KOPT-K1 (cell line): ENCODE measurements at regions not wholly inside any gene's neighbourhood (a gene's known extent, or its start where the extent isn't known, plus 50 kb on each side); places are given as distances from the start of the nearest gene placed in this dataset.

ENCODE experiments used
- H3K27ac ChIP-seq: fragments of 200-600 bp; sonication (generic); 2 replicates; pipeline ENCODE4 v1.5.1; 2016; ENCODE audit warnings: antibody characterized with exemption, mild to moderate bottlenecking, low read depth, low read length; ENCODE audit not compliant: poor library complexity, severe bottlenecking
- H3K36me3 ChIP-seq: fragments of 200-600 bp; sonication (generic); 2 replicates; pipeline ENCODE4 v1.5.1; 2017; ENCODE audit warnings: antibody characterized with exemption, mild to moderate bottlenecking, low read length, moderate library complexity; ENCODE audit not compliant: insufficient read depth
- H3K9me3 ChIP-seq: fragments of 200-600 bp; sonication (generic); 2 replicates; pipeline ENCODE4 v1.5.1; 2017; ENCODE audit warnings: antibody characterized with exemption, low read length, mild to moderate bottlenecking; ENCODE audit not compliant: insufficient read depth, poor library complexity, severe bottlenecking

DNA sequence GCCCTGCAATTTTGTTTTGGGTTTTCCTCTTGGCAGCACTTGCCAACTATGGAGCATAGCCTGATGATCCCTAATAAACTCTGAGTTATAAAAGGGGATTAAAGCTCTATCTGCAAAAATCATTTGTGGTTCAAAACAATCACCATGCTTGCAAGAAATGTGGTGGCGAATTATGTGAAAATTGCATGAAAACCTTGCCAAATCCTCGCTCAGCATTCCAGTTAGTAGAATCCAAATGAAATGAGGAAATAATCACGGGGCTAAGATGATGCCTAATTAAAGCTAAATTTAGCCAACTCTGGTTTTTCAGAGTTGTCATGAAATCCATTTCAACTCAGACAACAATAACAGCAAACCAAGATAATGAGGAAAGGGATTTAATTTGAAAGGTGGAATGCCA is 73.0 kb upstream of the PROK2 start:
- no peak overlapping the region for H3K27ac ChIP-seq
- peaks cover 11% of the 10 kb centered on the region for H3K9me3 ChIP-seq
- no peaks in the 10 kb centered on the region for H3K36me3 ChIP-seq

DNA sequence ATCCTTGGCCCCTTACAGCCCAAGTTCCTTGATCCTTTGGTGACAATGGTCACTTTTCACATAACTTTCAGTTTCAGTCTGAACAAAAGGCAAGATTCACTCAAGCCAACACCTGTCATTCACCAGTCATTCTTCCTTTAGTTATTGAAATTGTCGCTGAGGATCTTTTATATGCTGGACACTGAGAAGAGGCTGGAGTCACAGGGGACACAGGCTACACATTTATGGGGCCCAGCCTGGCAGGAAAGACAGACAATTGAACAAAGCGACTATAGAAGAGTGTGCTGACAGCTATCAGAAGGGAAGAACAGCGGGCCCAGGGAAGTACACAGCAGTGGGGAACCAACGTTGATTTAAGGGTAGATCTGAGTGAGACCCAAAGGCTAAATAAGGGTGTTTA is 69.8 kb upstream of the PROK2 start:
- Histone ChIP-seq H3K9me3 (no peaks in the 10 kb centered on the region), H3K27ac (no peak overlapping the region), H3K36me3 (no peaks in the 10 kb centered on the region)

DNA sequence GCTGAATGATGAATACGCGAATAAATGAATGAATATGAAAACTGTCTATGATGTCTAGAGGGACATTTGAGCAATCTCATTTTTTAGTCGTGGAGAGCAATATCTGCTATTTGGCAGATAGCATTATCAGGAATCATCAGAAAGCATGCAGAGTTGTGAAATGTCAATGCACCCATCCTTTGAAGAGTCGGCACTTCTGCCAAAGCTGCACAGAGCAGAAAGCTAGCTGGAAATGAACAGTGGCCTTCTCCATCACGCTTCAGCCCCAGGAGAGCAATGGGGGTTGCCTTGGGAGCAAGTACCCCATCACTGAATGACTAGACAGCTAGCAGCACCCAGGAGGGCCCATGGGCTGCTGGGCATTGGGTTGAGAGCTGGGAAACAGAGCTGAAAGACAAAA is 69.1 kb upstream of the PROK2 start:
- no peak overlapping the region for H3K27ac ChIP-seq
- H3K9me3 ChIP-seq: no peaks in the 10 kb centered on the region
- H3K36me3 ChIP-seq: no peaks in the 10 kb centered on the region

DNA sequence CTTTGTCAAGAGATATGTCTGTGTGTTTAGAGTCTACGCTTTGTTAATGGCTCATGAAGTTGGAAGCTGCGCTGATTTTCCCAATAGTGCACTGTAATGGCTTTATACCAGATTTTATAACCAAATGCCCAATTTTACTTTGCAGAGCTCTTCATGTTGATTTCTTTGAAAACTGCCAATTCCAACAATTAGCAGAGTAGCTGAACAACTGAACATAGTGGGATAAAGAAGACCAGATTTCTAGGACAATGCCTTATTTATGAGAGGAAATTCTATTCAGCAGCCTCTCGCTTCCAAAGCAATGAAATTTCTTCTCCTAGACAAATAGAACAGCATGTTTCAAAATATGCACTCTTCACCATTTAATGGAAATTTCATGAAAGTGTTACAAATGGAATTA is 66.9 kb upstream of the PROK2 start:
- H3K9me3 ChIP-seq: no peaks in the 10 kb centered on the region
- no peak overlapping the region for H3K27ac ChIP-seq
- H3K36me3 ChIP-seq: no peaks in the 10 kb centered on the region

DNA sequence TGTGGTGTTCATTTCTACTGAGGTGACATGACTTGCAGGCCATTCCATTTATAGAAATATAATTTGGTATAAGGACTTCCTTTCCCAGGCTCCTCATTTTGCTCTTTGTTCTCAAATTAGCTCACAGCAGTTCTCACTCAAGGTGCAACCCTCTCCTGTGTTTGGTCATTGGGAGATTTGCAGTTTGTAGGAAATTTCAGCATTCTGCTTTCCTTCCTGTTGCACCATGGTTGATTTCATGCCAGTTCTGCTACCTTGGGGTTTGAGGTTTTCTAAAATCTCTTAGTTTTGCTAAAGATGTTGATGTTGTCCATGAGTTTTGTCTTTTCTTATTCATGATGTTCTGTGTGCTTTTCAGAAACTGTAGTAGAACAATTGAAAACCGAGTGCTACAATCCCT is 65.7 kb upstream of the PROK2 start:
- H3K27ac ChIP-seq: no peak overlapping the region
- H3K9me3 ChIP-seq: no peaks in the 10 kb centered on the region
- H3K36me3 ChIP-seq: no peaks in the 10 kb centered on the region

DNA sequence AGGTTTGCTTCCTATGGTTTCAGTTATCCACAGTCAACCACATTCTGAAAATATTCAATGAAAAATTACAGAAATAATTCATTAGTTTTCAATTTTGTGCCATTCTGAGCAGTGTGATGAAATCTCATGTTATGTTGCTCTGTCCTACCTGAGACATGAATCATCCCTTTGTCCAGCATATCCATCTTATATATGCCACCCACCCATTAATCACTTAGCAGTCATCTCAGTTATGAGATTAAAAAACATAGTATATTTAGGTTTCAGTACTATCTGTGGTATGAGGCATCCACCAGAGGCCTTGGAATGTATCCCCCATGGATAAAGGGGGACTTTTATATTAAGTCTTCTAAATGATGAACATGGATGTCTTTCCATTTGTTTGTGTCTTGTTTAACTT is 64.7 kb upstream of the PROK2 start:
- no peak overlapping the region for H3K27ac ChIP-seq
- H3K9me3 ChIP-seq: no peaks in the 10 kb centered on the region
- H3K36me3 ChIP-seq: no peaks in the 10 kb centered on the region

DNA sequence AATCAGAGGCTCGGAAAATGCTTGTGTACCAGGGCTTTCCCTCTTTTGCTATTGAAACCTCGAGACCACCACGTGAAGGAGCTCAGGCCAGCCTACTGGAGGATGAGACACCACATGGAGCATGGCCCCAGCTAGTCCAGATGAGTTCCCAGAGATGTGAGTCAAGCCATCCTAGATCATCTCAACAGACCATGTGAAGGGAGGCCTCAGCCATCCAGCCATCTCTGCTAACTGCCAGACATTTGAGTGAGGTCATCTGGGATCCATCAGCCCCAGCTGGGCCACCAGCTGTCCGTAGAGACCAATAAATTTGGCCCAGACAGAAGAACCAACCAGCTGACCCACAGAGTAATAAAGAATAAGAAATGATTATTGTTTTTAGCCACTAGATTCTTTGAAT is 62.8 kb upstream of the PROK2 start:
- Histone ChIP-seq H3K27ac (no peak overlapping the region), H3K36me3 (no peaks in the 10 kb centered on the region), H3K9me3 (no peaks in the 10 kb centered on the region)

DNA sequence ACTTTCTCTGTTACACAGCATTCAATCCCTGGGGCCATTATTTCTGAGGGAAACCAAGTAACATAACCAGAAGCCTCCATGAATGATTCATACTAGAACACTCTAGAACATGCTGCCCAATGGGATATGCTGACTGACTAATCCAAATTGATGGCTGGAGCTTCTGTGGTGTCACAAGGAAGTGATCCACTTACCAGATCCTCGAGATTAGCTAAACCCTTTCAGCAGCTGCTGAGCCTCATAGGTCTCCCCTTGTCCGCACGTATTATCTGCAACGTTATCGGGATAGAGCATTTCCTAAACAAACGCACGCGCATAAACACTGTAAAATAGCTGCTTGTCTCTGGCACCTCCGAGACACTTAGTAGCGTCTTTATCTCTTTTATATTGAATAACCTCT is 61.2 kb upstream of the PROK2 start:
- H3K36me3 ChIP-seq: no peaks in the 10 kb centered on the region
- no peak overlapping the region for H3K27ac ChIP-seq
- no peaks in the 10 kb centered on the region for H3K9me3 ChIP-seq

DNA sequence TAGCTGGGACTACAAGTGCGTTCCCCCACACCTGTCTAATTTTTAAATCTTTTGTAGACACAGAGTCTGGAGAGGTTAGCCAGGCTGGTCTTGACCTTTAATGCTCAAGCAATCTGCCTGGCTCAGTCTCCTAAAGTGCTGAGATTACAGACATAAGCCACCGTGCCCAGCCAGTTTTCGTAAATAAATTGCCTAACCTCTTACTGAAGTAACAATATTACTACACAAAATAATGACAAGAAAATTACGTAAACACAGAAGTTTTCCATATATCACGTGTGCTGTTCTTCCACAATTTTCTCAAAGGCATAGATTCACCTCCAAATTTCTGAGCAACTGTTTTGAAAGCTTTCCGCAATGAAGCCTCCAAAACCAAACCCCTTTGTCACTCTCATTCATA is 58.1 kb upstream of the PROK2 start:
- no peaks in the 10 kb centered on the region for H3K9me3 ChIP-seq
- no peaks in the 10 kb centered on the region for H3K36me3 ChIP-seq
- no peak overlapping the region for H3K27ac ChIP-seq

DNA sequence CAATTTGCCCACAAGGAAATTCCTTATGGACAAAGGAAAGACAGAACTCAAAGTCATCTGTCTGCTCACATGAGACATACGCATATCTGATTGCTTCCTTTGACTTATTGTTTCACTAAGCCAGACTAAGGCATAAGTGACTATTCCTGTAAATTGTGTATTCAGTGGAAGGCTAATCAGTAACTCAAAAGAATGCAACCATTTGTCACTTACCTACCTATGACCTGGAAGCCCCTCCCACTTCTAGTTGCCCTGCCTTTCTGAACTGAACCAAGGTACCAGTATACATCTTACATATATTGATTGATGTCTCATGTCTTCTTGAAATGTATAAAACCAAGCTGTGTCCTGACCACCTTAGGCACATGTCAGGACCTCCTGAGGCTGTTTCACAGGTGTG is 53.5 kb upstream of the PROK2 start:
- Histone ChIP-seq H3K27ac (no peak overlapping the region), H3K9me3 (no peaks in the 10 kb centered on the region), H3K36me3 (no peaks in the 10 kb centered on the region)
